Activated CD4-positive, alpha-beta T cell treated with anti-CD3 and anti-CD28 coated beads, Interleukin-2, amount 10 ng/mL, durations not matched to agents 24 days and 14 days (primary cell): ENCODE measurements at regions not wholly inside any gene's neighbourhood (a gene's known extent, or its start where the extent isn't known, plus 50 kb on each side); places are given as distances from the start of the nearest gene placed in this dataset.

Source experiments
- DNase-seq: peaks from one replicate; pipeline ENCODE4 v3.0.0; 2022
- H3K27ac Mint-ChIP-seq: one replicate; pipeline ENCODE4 v1.8.0; 2022; ENCODE audit warnings: mild to moderate bottlenecking, mixed read lengths
- H3K27me3 Mint-ChIP-seq: one replicate; pipeline ENCODE4 v1.8.0; 2022; ENCODE audit warnings: mixed read lengths
- H3K36me3 Mint-ChIP-seq: one replicate; pipeline ENCODE4 v1.8.0; 2022; ENCODE audit warnings: low read depth, mild to moderate bottlenecking, mixed read lengths
- H3K4me1 Mint-ChIP-seq: one replicate; pipeline ENCODE4 v1.8.0; 2021; ENCODE audit warnings: mixed read lengths
- H3K4me3 Mint-ChIP-seq: one replicate; pipeline ENCODE4 v1.8.0; 2022; ENCODE audit warnings: mild to moderate bottlenecking, moderate library complexity, mixed read lengths
- H3K9me3 Mint-ChIP-seq: one replicate; pipeline ENCODE4 v1.8.0; 2021; ENCODE audit warnings: mixed read lengths
- intact Hi-C: fragments of 100-400 bp; cut with micrococcal nuclease; formaldehyde crosslinking; loops from one replicate; pipeline ENCODE4 v1.15.1; 2023

DNA sequence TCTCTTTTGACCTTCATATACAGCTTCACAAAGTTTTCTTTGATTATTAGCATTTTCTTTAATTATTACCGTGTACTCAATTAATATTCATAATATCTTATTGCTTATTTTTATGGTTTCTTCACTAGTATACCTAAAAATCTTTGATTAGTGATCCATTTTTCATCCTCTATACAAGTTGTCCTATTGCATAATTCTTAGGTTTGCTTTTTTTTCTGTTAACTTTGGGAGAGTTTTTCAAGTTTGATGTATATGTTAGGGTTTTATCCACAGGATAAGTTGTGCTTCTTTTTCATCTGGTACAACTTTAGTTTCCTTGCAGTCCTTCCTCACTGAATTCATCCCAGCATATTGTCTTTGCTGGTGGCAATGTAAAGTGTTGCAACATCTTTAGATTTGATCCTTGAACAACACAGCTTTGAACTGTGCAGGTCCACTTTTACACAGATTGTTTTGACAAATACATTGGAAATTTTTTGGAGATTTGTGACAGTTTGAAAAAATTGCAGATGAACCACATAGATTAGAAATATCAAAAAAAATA lies 88.6 kb upstream of the NAV3 start:
- peaks cover 4% of the 10 kb centered on the region for H3K9me3 Mint-ChIP-seq
- intact Hi-C loops, result no loop called here
- H3K27ac Mint-ChIP-seq, result no peak overlapping the region
- no peak overlapping the region for H3K4me3 Mint-ChIP-seq
- no peaks in the 10 kb centered on the region for H3K4me1 Mint-ChIP-seq
- no peaks in the 10 kb centered on the region for H3K36me3 Mint-ChIP-seq
- DNase-seq, result no peak
- H3K27me3 Mint-ChIP-seq, result no peaks in the 10 kb centered on the region

DNA sequence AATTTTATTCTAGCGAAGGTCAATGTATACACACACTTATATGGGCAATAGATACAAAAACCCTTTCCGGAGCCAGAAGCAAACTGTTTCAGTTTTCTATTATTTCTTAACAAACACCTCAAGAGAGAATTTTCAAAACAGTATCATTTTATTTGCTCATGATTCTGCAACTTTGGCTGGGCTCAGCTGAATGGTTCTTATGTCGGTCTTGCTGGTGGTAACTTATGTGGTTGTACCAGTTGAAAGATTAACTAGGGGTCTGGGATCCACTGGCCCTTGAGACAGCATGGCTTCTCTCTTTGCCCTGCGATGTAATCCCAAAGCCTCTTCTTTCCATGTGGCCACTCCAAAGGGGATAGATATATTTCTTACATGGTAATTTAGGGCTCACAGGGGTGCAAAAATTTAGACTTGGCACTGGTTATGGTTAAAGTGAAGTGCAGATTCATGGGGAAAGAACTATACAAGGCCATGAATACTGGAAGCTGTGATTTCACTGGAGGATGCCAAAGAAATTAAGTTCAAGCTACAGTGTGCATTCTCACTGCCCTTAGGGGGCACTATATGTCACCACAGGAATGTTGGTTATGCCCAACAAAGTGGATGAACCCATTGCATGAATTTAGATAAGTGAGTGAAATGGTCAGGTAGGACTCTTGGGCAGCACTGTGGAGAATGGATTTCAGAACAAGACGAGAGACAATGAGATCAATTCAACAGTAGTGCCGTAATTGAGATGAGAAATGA lies 94.3 kb upstream of the NAV3 start:
- Mint-ChIP-seq H3K9me3 (peaks cover 9% of the 10 kb centered on the region), H3K4me3 (no peak overlapping the region), H3K27ac (no peak overlapping the region), H3K36me3 (no peaks in the 10 kb centered on the region), H3K27me3 (no peaks in the 10 kb centered on the region), H3K4me1 (no peaks in the 10 kb centered on the region)
- no peak for DNase-seq
- intact Hi-C loops, result no loop called here

- Mint-ChIP-seq H3K9me3 (peaks cover 9% of the 10 kb centered on the region), H3K27me3 (no peaks in the 10 kb centered on the region), H3K27ac (no peak overlapping the region), H3K4me1 (no peaks in the 10 kb centered on the region), H3K36me3 (no peaks in the 10 kb centered on the region), H3K4me3 (no peak overlapping the region)
- intact Hi-C loops, result no loop called here
- DNase-seq, result no peak
Observed at GRCh38 chr12:77734214-77734883, 96.3 kb upstream of the NAV3 start.

DNA sequence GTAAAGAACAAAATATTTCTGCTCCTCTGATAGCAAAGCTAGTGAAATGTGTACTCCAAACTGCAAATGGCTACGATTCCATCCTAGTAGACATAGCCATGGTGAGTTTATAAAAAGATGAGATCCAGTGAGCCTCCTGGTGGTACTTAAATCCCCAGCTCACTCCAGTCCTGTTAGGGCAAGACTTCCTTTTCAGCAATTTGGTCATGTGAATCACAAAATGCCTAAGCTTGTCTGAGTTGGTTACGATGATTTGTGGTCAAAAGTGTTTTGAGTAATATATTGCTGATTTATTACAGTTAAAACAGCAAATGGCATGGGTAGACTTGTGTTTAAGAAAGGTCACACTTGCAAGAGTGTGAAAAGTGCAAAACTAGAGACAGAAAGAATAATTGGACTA lies 102.7 kb upstream of the NAV3 start:
- no peaks in the 10 kb centered on the region for H3K27me3 Mint-ChIP-seq
- H3K4me1 Mint-ChIP-seq, result no peaks in the 10 kb centered on the region
- DNase-seq, result no peak

GRCh38 chr12:77727442-77728001 lies 103.2 kb upstream of the NAV3 start:
- no peak for DNase-seq
- no peaks in the 10 kb centered on the region for H3K27me3 Mint-ChIP-seq
- intact Hi-C loops, result no loop called here
- no peaks in the 10 kb centered on the region for H3K4me1 Mint-ChIP-seq
- H3K9me3 Mint-ChIP-seq, result no peaks in the 10 kb centered on the region
- no peak overlapping the region for H3K27ac Mint-ChIP-seq
- no peak overlapping the region for H3K4me3 Mint-ChIP-seq
- no peaks in the 10 kb centered on the region for H3K36me3 Mint-ChIP-seq

More for the DNA sequence above, 102.7 kb upstream of the NAV3 start:
- Mint-ChIP-seq H3K36me3 (no peaks in the 10 kb centered on the region), H3K4me3 (no peak overlapping the region), H3K27ac (no peak overlapping the region), H3K9me3 (no peaks in the 10 kb centered on the region)
- intact Hi-C loops, result no loop called here

DNA sequence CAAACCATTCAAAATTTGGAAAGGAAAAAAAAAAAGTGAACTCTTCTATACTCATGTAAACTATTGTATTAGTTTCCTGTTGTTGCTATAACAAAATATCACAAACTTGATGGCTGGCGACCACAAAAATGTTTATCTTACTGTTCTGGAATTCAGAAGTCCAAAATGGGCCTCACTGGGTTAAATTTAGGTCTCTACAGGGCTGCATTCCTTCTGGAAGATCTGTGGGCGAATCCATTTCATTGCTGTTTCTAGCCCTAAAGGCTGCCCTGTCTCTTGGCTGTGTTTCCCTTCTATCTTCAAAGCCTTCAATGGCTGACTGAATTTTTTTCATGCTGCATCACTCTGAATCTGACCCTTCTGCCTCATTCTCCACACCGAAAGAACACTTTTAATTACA lies 105.1 kb upstream of the NAV3 start:
- Mint-ChIP-seq H3K9me3 (no peaks in the 10 kb centered on the region), H3K4me3 (no peak overlapping the region), H3K27me3 (no peaks in the 10 kb centered on the region), H3K4me1 (no peaks in the 10 kb centered on the region), H3K36me3 (no peaks in the 10 kb centered on the region), H3K27ac (no peak overlapping the region)
- intact Hi-C loops, result no loop called here
- no peak for DNase-seq

GRCh38 chr12:77724367-77724957 lies 106.2 kb upstream of the NAV3 start:
- DNase-seq, result no peak
- H3K27ac Mint-ChIP-seq, result no peak overlapping the region
- intact Hi-C loops, result no loop called here
- H3K4me1 Mint-ChIP-seq, result no peaks in the 10 kb centered on the region
- no peak overlapping the region for H3K4me3 Mint-ChIP-seq
- no peaks in the 10 kb centered on the region for H3K9me3 Mint-ChIP-seq
- H3K36me3 Mint-ChIP-seq, result no peaks in the 10 kb centered on the region
- no peaks in the 10 kb centered on the region for H3K27me3 Mint-ChIP-seq

DNA sequence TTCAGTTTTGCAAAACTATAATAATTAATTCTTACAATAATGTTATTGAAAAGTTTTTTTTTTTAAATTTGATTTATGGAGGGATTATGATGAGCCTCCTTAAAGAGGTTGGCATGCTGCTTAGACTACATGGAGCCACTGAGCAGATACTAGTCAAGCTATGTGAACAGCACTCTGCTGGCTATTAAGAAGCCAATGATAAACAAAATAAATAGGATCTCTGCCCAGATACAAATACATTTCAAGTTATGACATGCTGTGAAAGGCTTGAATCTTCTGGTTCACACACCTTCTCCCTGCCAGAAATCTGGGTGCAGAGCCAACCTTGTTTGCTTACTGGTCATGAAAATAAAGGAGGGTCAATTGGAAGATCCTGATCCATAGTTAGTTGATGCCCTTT lies 107.4 kb upstream of the NAV3 start:
- Mint-ChIP-seq H3K27me3 (no peaks in the 10 kb centered on the region), H3K27ac (no peak overlapping the region), H3K4me1 (no peaks in the 10 kb centered on the region), H3K36me3 (no peaks in the 10 kb centered on the region), H3K4me3 (no peak overlapping the region), H3K9me3 (no peaks in the 10 kb centered on the region)
- intact Hi-C loops, result no loop called here
- no peak for DNase-seq

- Mint-ChIP-seq H3K4me1 (no peaks in the 10 kb centered on the region), H3K9me3 (no peaks in the 10 kb centered on the region), H3K4me3 (no peak overlapping the region), H3K27ac (no peak overlapping the region), H3K36me3 (no peaks in the 10 kb centered on the region), H3K27me3 (no peaks in the 10 kb centered on the region)
- intact Hi-C loops, result no loop called here
- DNase-seq, result no peak
Observed at GRCh38 chr12:77722536-77722935, 108.2 kb upstream of the NAV3 start.

DNA sequence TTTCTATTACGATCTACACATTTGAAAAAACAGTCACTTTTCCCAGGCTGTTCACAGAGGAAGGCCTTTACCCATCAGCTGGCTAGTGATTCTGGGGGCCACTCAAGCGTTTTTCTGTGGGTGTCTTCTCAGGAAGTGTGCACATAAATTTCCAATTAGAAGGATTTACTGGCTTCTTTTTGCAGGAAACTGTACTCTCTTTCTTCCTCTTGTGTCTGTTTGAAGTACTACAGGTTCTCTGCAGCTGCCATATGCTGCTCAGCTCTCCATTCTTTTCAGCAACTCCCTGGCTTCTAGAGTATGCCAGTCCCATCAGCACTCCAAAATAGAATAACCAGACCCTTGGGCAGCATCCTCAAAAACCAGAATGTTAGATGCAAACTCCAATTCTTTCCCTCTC lies 110.4 kb upstream of the NAV3 start:
- H3K36me3 Mint-ChIP-seq, result no peaks in the 10 kb centered on the region
- no peaks in the 10 kb centered on the region for H3K4me1 Mint-ChIP-seq
- no peaks in the 10 kb centered on the region for H3K9me3 Mint-ChIP-seq
- H3K27me3 Mint-ChIP-seq, result no peaks in the 10 kb centered on the region
- H3K4me3 Mint-ChIP-seq, result no peak overlapping the region
- intact Hi-C loops, result no loop called here
- H3K27ac Mint-ChIP-seq, result no peak overlapping the region
- DNase-seq, result no peak

DNA sequence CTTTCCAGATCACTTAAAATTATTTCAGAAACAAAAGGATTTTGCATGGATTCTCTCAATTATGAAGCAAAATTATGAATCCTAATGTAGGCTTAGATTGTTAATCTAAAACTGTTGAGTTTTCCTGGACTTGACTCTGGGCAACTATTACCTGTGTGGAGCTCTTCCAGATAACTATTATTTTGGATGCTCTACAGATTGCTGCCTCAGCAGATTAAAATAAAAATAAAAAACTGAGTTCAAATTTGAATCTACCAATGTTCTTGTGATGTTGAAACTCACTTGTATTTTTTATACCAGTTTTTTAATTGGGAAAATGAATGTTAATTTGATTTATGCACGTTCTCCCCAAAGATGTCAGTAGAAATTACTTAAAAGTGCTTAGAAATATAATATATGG lies 120.5 kb upstream of the NAV3 start:
- Mint-ChIP-seq H3K36me3 (no peaks in the 10 kb centered on the region), H3K27me3 (no peaks in the 10 kb centered on the region), H3K4me3 (no peak overlapping the region), H3K9me3 (no peaks in the 10 kb centered on the region), H3K27ac (no peak overlapping the region), H3K4me1 (no peaks in the 10 kb centered on the region)
- DNase-seq, result no peak
- intact Hi-C loops, result no loop called here

DNA sequence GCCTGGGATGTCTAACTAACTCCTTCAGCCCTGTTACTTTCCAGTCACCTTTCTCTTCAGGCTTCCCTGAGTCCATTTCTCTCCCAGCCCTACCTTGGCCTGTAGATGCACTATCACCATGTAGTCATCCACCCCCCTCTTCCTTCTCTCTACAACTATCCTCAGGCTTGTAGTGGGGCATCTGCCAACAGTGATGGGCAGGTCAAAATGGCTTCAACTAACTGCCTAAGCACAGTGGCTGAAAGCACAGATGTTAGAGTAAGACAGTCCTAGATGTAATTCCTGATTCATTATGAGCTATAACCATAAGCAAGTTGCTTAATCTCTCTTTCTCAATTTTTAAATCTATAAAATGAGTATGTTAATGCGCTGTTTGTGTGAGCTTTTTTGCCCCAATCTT lies 133.6 kb upstream of the NAV3 start:
- Mint-ChIP-seq H3K4me3 (no peak overlapping the region), H3K27ac (no peak overlapping the region), H3K9me3 (no peaks in the 10 kb centered on the region), H3K27me3 (no peaks in the 10 kb centered on the region), H3K36me3 (no peaks in the 10 kb centered on the region), H3K4me1 (no peaks in the 10 kb centered on the region)
- no peak for DNase-seq
- intact Hi-C loops, result no loop called here

GRCh38 chr12:77696183-77696582 lies 134.5 kb upstream of the NAV3 start:
- Mint-ChIP-seq H3K27me3 (no peaks in the 10 kb centered on the region), H3K4me1 (no peaks in the 10 kb centered on the region), H3K9me3 (no peaks in the 10 kb centered on the region), H3K4me3 (no peak overlapping the region), H3K27ac (no peak overlapping the region), H3K36me3 (no peaks in the 10 kb centered on the region)
- DNase-seq, result no peak
- intact Hi-C loops, result no loop called here

GRCh38 chr12:77689510-77690086 lies 141.1 kb upstream of the NAV3 start:
- intact Hi-C loops, result no loop called here
- H3K4me3 Mint-ChIP-seq, result no peak overlapping the region

More at GRCh38 chr12:77689510-77690086, 141.1 kb upstream of the NAV3 start:
- no peaks in the 10 kb centered on the region for H3K27me3 Mint-ChIP-seq
- H3K9me3 Mint-ChIP-seq, result no peaks in the 10 kb centered on the region
- no peak overlapping the region for H3K27ac Mint-ChIP-seq
- H3K4me1 Mint-ChIP-seq, result no peaks in the 10 kb centered on the region
- H3K36me3 Mint-ChIP-seq, result no peaks in the 10 kb centered on the region
- no peak for DNase-seq
